ENCODE measurements at regions not wholly inside any gene's neighbourhood (a gene's known extent, or its start where the extent isn't known, plus 50 kb on each side); places are given as distances from the start of the nearest gene placed in this dataset.

- TF ChIP-seq ESRRB (CRISPR knock-in tag; IDR thresholded peaks at IDR 0.05; ENCODE audit: borderline replicate concordance), result no peak
- TF ChIP-seq, protein P1, sequence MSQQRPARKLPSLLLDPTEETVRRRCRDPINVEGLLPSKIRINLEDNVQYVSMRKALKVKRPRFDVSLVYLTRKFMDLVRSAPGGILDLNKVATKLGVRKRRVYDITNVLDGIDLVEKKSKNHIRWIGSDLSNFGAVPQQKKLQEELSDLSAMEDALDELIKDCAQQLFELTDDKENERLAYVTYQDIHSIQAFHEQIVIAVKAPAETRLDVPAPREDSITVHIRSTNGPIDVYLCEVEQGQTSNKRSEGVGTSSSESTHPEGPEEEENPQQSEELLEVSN (IDR thresholded peaks at IDR 0.05; ENCODE audit: borderline replicate concordance in 1 of 2, extremely low read depth in 1 of 2, insufficient read depth in 1 of 2, insufficient read length in 1 of 2, low read depth in 1 of 2, low read length in 1 of 2, poor library complexity in 1 of 2, severe bottlenecking in 1 of 2), result no peak
- TF ChIP-seq NUFIP1 (IDR thresholded peaks at IDR 0.05; ENCODE audit: partially characterized antibody), result no peak
- no peak for TF ChIP-seq CBX1 (IDR thresholded peaks at IDR 0.05; ENCODE audit: low read depth)
Observed at GRCh38 chr10:44818701-44819127, 92.4 kb upstream of the TMEM72 start (continued).

DNA sequence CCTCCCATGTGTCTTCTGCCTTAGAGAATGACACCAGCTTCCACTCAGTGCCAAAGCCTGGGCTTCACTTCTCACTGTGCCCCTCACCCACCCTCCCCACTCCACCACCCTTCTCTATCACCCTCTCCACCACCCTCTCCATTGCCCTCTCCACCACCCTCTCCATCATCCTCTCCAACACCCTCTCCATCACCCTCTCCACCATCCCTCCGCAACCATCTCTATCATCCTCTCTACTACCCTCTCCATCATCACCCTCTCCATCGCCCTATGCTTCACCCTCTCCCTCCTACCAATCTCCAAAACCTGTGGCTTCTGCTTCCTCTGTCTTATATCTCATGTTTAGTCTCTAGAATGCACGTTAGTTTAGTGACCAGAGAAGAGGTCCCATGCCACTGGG is 91.0 kb upstream of the TMEM72 start:
- Histone ChIP-seq H3K4me1 (replicated peaks in 1 of 2; ENCODE audit: control insufficient read depth in 2 of 2, insufficient read depth in 2 of 2, low read length in 2 of 2) (no peaks in the 10 kb centered on the region), H2AFZ (ENCODE audit: low read depth, low read length) (no peak overlapping the region), H3K27me3 (ENCODE audit: control insufficient read depth in 2 of 2, insufficient read depth in 2 of 2, low read length in 2 of 2) (peaks cover 0 to 19% of the 10 kb centered on the region in 2 experiments; a peak in 3 of 5 replicates), H3K79me2 (ENCODE audit: control insufficient read depth, insufficient read depth, low read length) (no peaks in the 10 kb centered on the region), H3K4me3 (no peak overlapping the region), H3K4me2 (ENCODE audit: insufficient read depth, low read length) (no peak overlapping the region), H4K20me1 (replicated peaks; ENCODE audit: control insufficient read depth, insufficient read depth, low read length) (no peaks in the 10 kb centered on the region), H3K9me3 (replicated peaks; ENCODE audit: control insufficient read depth, insufficient read depth, low read depth, low read length) (no peaks in the 10 kb centered on the region), H3K36me3 (ENCODE audit: control insufficient read depth, insufficient read depth, low read length) (no peaks in the 10 kb centered on the region), H3K27ac (ENCODE audit: extremely low read depth, low read depth, low read length) (no peak overlapping the region), H3K9ac (ENCODE audit: insufficient read depth in 1 of 2, low read depth in 2 of 2, low read length in 2 of 2) (no peak overlapping the region), H3K9me1 (ENCODE audit: control insufficient read depth, insufficient read depth, low read length) (no peaks in the 10 kb centered on the region)
- BruUV-seq (replicated peaks), result no TSS peak
- WGBS (ENCODE audit: insufficient coverage, low coverage, missing lambda C conversion rate), result 0% methylated on average over 3 of the region's 3 CpGs
- DNase-seq (ENCODE audit: extremely low read depth in 1 of 4, low spot score in 3 of 4) (no peak), ATAC-seq (no peak), FAIRE-seq (no peak)
- intact Hi-C loops (cut with micrococcal nuclease) (no loop called here), in situ Hi-C loops (cut with MboI) (no loop called here)
- CTCF ChIA-PET (ENCODE audit: low intra/inter-chr PET ratio), result no interaction called here
- TF ChIP-seq ZNF77 (CRISPR knock-in tag; IDR thresholded peaks at IDR 0.05) (no peak), BRCA1 (IDR thresholded peaks at IDR 0.05) (no peak), BRCA1 (CRISPR knock-in tag; IDR thresholded peaks at IDR 0.05) (no peak), ZNF41 (CRISPR knock-in tag; conservative IDR thresholded peaks at IDR 0.05) (no peak), NR4A1 (CRISPR knock-in tag; IDR thresholded peaks at IDR 0.05) (no peak), NR4A1 (tag; IDR thresholded peaks at IDR 0.05) (no peak), PHF8 (IDR thresholded peaks at IDR 0.05; ENCODE audit: borderline replicate concordance, low read length) (no peak), FOXA1 (IDR thresholded peaks at IDR 0.05; ENCODE audit: borderline replicate concordance) (no peak), ZNF23 (CRISPR knock-in tag; IDR thresholded peaks at IDR 0.05) (no peak), ZFPM2 (CRISPR knock-in tag; IDR thresholded peaks at IDR 0.05) (no peak), ZC3H8 (IDR thresholded peaks at IDR 0.05) (no peak), TCF7L2 (IDR thresholded peaks at IDR 0.05; ENCODE audit: low read depth, low read length) (no peak)
- POLR2A ChIA-PET, result no interaction called here

Measured in K562 (cell line).